HepG2 (cell line): ENCODE measurements at regions not wholly inside any gene's neighbourhood (a gene's known extent, or its start where the extent isn't known, plus 50 kb on each side); places are given as distances from the start of the nearest gene placed in this dataset.
"Not testable (repeated sequence)": the region's sequence is repeated elsewhere in the genome, so short reads cannot be mapped to it uniquely, and the experiment has no call there.

Experiments used
- ATAC-seq: fragments of 200-7000 bp; cut with Tn5 transposase; 3 replicates; pipeline ENCODE4 v1.9.1; 2020; ENCODE audit warnings: mild to moderate bottlenecking, moderate library complexity
- BruUV-seq: library from RNA; stranded (reverse); fragments of 400-500 nt; replicated peaks from 2 replicates; lab custom pipeline; 2021; lab: Mats Ljungman, UMichigan
- CTCF ChIA-PET: fragments of 300-600 bp; formaldehyde crosslinking; extraction: SDS; loops from one replicate; lab custom pipeline; 2021; ENCODE audit warnings: low total read pairs, inconsistent platforms, low intra/inter-chr PET ratio; lab: Yijun Ruan, JAX
- POLR2A ChIA-PET: fragments of 350-600 bp; sonication (Branson Sonifier 250); formaldehyde crosslinking; loops from one replicate; lab custom pipeline; 2020; ENCODE audit warnings: antibody characterized with exemption, inconsistent platforms; lab: Yijun Ruan, JAX
- DNase-seq: peaks from one replicate; pipeline ENCODE4 v3.0.0-alpha.2; 2015; ENCODE audit warnings: low spot score
- FAIRE-seq: peaks from 3 replicates; lab custom pipeline; 2011; peaks lifted over from hg19 to GRCh38; lab: Jason Lieb, UNC
- H2AFZ ChIP-seq: one replicate; pipeline ENCODE4 v1.6.1; 2011; ENCODE audit warnings: low read length, inconsistent platforms
- H3K27ac ChIP-seq: fragments of 300-600 bp; 3 replicates; pipeline ENCODE4 v1.8.0; 2011; ENCODE audit warnings: mixed run types, mild to moderate bottlenecking, mixed read lengths, low read length, inconsistent platforms; ENCODE audit not compliant: insufficient read depth; ENCODE audit errors: extremely low read length
- H3K27me3 ChIP-seq, 2 experiments: fragments of 200-600 bp in 1 of 2; 2 replicates in 1 of 2; 3 replicates in 1 of 2; pipeline versions ENCODE4 v1.6.0 to v1.8.0; 2011; ENCODE audit warnings: low read length in 2 of 2, mild to moderate bottlenecking in 2 of 2, moderate library complexity in 2 of 2, inconsistent platforms in 1 of 2; ENCODE audit not compliant: insufficient read depth in 2 of 2, control insufficient read depth in 1 of 2
- H3K36me3 ChIP-seq, 2 experiments: fragments of 200-600 bp in 1 of 2; replicated peaks in 1 of 2; 2 replicates in 1 of 2; 3 replicates in 1 of 2; pipeline versions ENCODE4 v1.5.1 to v1.8.0; 2011; ENCODE audit warnings: low read length in 2 of 2, inconsistent platforms in 1 of 2; ENCODE audit not compliant: insufficient read depth in 2 of 2, control insufficient read depth in 1 of 2
- H3K4me1 ChIP-seq: 2 replicates; pipeline ENCODE4 v1.5.1; 2012; ENCODE audit warnings: low read length, inconsistent platforms; ENCODE audit not compliant: insufficient read depth
- H3K4me2 ChIP-seq: 2 replicates; pipeline ENCODE4 v1.6.0; 2011; ENCODE audit warnings: low read depth, low read length, inconsistent platforms
- H3K4me3 ChIP-seq, 3 experiments: fragments of 200-600 bp in 1 of 3; sonication (generic), shearing (Covaris generic) in 1 of 3; replicated peaks in 1 of 3; 2 replicates each; pipeline ENCODE4 v1.5.1; 2011 to 2016; ENCODE audit warnings: low read length in 3 of 3, inconsistent platforms in 2 of 3, low read depth in 2 of 3, mild to moderate bottlenecking in 2 of 3, control low read depth in 1 of 3, mixed read lengths in 1 of 3; ENCODE audit not compliant: insufficient read depth in 1 of 3
- H3K79me2 ChIP-seq: one replicate; pipeline ENCODE4 v1.6.1; 2011; ENCODE audit warnings: low read length, inconsistent platforms; ENCODE audit not compliant: insufficient read depth
- H3K9ac ChIP-seq: 2 replicates; pipeline ENCODE4 v1.6.0; 2011; ENCODE audit warnings: mild to moderate bottlenecking, low read depth, low read length, inconsistent platforms; ENCODE audit not compliant: insufficient read depth
- H3K9me3 ChIP-seq: 2 replicates; pipeline ENCODE4 v1.5.1; 2012; ENCODE audit warnings: mild to moderate bottlenecking, low read length
- H4K20me1 ChIP-seq: 2 replicates; pipeline ENCODE4 v1.6.0; 2011; ENCODE audit warnings: inconsistent platforms, mild to moderate bottlenecking, low read length, moderate library complexity; ENCODE audit not compliant: insufficient read depth
- AKAP8 ChIP-seq: sonication (generic); formaldehyde crosslinking; IDR thresholded peaks from 2 replicates; pipeline ENCODE4 v1.5.1; 2020; ENCODE audit warnings: mild to moderate bottlenecking, missing genetic modification reagents
- GATAD2A ChIP-seq: IDR thresholded peaks from 2 replicates; pipeline ENCODE4 v1.6.1; 2016
- IRX3 ChIP-seq: sonication (generic); formaldehyde crosslinking; IDR thresholded peaks from 2 replicates; pipeline ENCODE4 v1.8.1; 2023; ENCODE audit warnings: mild to moderate bottlenecking, low read depth, missing genetic modification reagents, borderline replicate concordance
- NFYB ChIP-seq: sonication (generic); formaldehyde crosslinking; IDR thresholded peaks from 2 replicates; pipeline ENCODE4 v1.4.0; 2020; ENCODE audit warnings: missing genetic modification reagents
- PRPF4 ChIP-seq: fragments of 200-400 bp; formaldehyde crosslinking; IDR thresholded peaks from 2 replicates; pipeline ENCODE4 v1.6.1; 2016; ENCODE audit warnings: low read length, low read depth; ENCODE audit not compliant: poor library complexity, severe bottlenecking
- SOX5 ChIP-seq: IDR thresholded peaks from 2 replicates; pipeline ENCODE4 v1.6.1; 2016; ENCODE audit warnings: borderline replicate concordance
- SRF ChIP-seq: IDR thresholded peaks from 2 replicates; pipeline ENCODE4 v1.6.1; 2011; ENCODE audit warnings: mild to moderate bottlenecking, low read depth, low read length, moderate library complexity
- SUZ12 ChIP-seq: fragments of 150-350 bp; IDR thresholded peaks from 2 replicates; pipeline ENCODE4 v1.6.1; 2014; ENCODE audit warnings: low read depth, low read length
- TOE1 ChIP-seq: sonication (generic); formaldehyde crosslinking; IDR thresholded peaks from 2 replicates; pipeline ENCODE4 v1.4.0; 2020; ENCODE audit warnings: mild to moderate bottlenecking, missing genetic modification reagents
- TOPORS ChIP-seq: sonication (generic); formaldehyde crosslinking; IDR thresholded peaks from 2 replicates; pipeline ENCODE4 v1.8.0; 2023; ENCODE audit warnings: mild to moderate bottlenecking, missing genetic modification reagents
- ZGPAT ChIP-seq: IDR thresholded peaks from 2 replicates; pipeline ENCODE4 v1.6.1; 2016; ENCODE audit warnings: mild to moderate bottlenecking
- ZMYM3 ChIP-seq: sonication (generic); formaldehyde crosslinking; IDR thresholded peaks from 2 replicates; pipeline ENCODE4 v1.5.1; 2020; ENCODE audit warnings: mild to moderate bottlenecking, missing genetic modification reagents
- ZNF333 ChIP-seq: sonication (generic); formaldehyde crosslinking; IDR thresholded peaks from 2 replicates; pipeline ENCODE4 v1.4.0; 2020; ENCODE audit warnings: mild to moderate bottlenecking, missing genetic modification reagents, borderline replicate concordance
- ZNF350 ChIP-seq: sonication (generic); formaldehyde crosslinking; IDR thresholded peaks from 2 replicates; pipeline ENCODE4 v1.4.0; 2020; ENCODE audit warnings: mild to moderate bottlenecking, low read depth, missing genetic modification reagents, borderline replicate concordance
- ZNF709 ChIP-seq: sonication (generic); formaldehyde crosslinking; IDR thresholded peaks from 2 replicates; pipeline ENCODE4 v1.5.0; 2020; ENCODE audit warnings: mild to moderate bottlenecking, missing genetic modification reagents
- ZNF879 ChIP-seq: sonication (generic); formaldehyde crosslinking; IDR thresholded peaks from 2 replicates; pipeline ENCODE4 v1.8.1; 2023; ENCODE audit warnings: missing genetic modification reagents
- WGBS: methylation state at CpG from one replicate; pipeline ENCODE4 v1.1.6; 2017; ENCODE audit warnings: low lambda C conversion rate; 5-methylcytosine and 5-hydroxymethylcytosine counted together
- in situ Hi-C: cut with HindIII; loops from 2 replicates; pipeline ENCODE4 v1.10.0; 2017; ENCODE audit warnings: low pct_unique_long_range_greater_than_20kb; ENCODE audit not compliant: extremely low pct_ligation_motif_present
- intact Hi-C: fragments of 100-400 bp; cut with micrococcal nuclease; formaldehyde crosslinking; loops from one replicate; pipeline ENCODE4 v1.10.0; 2022; ENCODE audit not compliant: unreplicated experiment

- intact Hi-C loops: no loop called here
- FAIRE-seq: no peak
These were observed 195.8 kb downstream of the NDUFA10 start for GRCh38 chr2:239829326-239829725.

GRCh38 chr2:239828973-239829275 lies 196.2 kb downstream of the NDUFA10 start:
- H3K27me3 ChIP-seq: peaks cover 11 to 57% of the 10 kb centered on the region in 2 experiments

More at GRCh38 chr2:239829326-239829725, 195.8 kb downstream of the NDUFA10 start:
- H4K20me1 ChIP-seq: no peaks in the 10 kb centered on the region; the same call in 1 of the 2 replicates
- POLR2A ChIA-PET: no interaction called here
- no peak for TF ChIP-seq ZMYM3 (CRISPR knock-in tag)
- no peak for TF ChIP-seq TOPORS (CRISPR knock-in tag)
- no peak for TF ChIP-seq ZNF333 (CRISPR knock-in tag)
- TF ChIP-seq SOX5 (CRISPR knock-in tag): no peak
- no peak for TF ChIP-seq ZNF879 (CRISPR knock-in tag)
- TF ChIP-seq GATAD2A (CRISPR knock-in tag): no peak
- no peak for TF ChIP-seq IRX3 (CRISPR knock-in tag)
- TF ChIP-seq ZNF350: no peak
- no peak for TF ChIP-seq NFYB
- no peak for TF ChIP-seq PRPF4
- no peak for TF ChIP-seq TOE1 (CRISPR knock-in tag)
- no peak for TF ChIP-seq AKAP8 (CRISPR knock-in tag)
- TF ChIP-seq SUZ12: no peak
- TF ChIP-seq ZGPAT (CRISPR knock-in tag): no peak
- no peak for TF ChIP-seq ZNF709 (CRISPR knock-in tag)
- TF ChIP-seq SRF: no peak
- TF ChIP-seq, all 625 proteins: peak for 0
- H3K36me3 ChIP-seq: no peaks in the 10 kb centered on the region
- no peaks in the 10 kb centered on the region for H3K9me3 ChIP-seq
- no peak overlapping the region for H3K27ac ChIP-seq
- no peak for ATAC-seq
- no peak overlapping the region for H3K4me3 ChIP-seq
- in situ Hi-C loops: no loop called here
- H3K27me3 ChIP-seq: peaks cover 11 to 61% of the 10 kb centered on the region in 2 experiments
- no peak overlapping the region for H3K4me2 ChIP-seq
- WGBS: 10% methylated on average over 15 of the region's 15 CpGs
- H2AFZ ChIP-seq: no peak overlapping the region
- no TSS peak for BruUV-seq
- H3K4me1 ChIP-seq: no peaks in the 10 kb centered on the region
- DNase-seq: no peak
- no peaks in the 10 kb centered on the region for H3K79me2 ChIP-seq
- CTCF ChIA-PET: no interaction called here
- no peak overlapping the region for H3K9ac ChIP-seq

More at GRCh38 chr2:239828973-239829275, 196.2 kb downstream of the NDUFA10 start:
- H3K79me2 ChIP-seq, H3K9me3 ChIP-seq, H2AFZ ChIP-seq, H3K4me1 ChIP-seq, H3K36me3 ChIP-seq, H3K27ac ChIP-seq, intact Hi-C loops, H3K4me2 ChIP-seq, H3K9ac ChIP-seq, CTCF ChIA-PET, FAIRE-seq, POLR2A ChIA-PET, BruUV-seq, in situ Hi-C loops, H4K20me1 ChIP-seq, DNase-seq, ATAC-seq, H3K4me3 ChIP-seq: not testable (repeated sequence)
- 69% methylated on average over 9 of the region's 12 CpGs for WGBS
